Hematopoietic multipotent progenitor cell treated with erythropoietin and hydrocortisone succinate and interleukin-3 and kit ligand, for 8 days (in vitro differentiated cells): ENCODE measurements at regions not wholly inside any gene's neighbourhood (a gene's known extent, or its start where the extent isn't known, plus 50 kb on each side); places are given as distances from the start of the nearest gene placed in this dataset.
"Not testable (repeated sequence)": the region's sequence is repeated elsewhere in the genome, so short reads cannot be mapped to it uniquely, and the experiment has no call there.

Source experiments
- DNase-seq: peaks from one replicate; pipeline ENCODE4 v3.0.0-alpha.2; 2015

DNA sequence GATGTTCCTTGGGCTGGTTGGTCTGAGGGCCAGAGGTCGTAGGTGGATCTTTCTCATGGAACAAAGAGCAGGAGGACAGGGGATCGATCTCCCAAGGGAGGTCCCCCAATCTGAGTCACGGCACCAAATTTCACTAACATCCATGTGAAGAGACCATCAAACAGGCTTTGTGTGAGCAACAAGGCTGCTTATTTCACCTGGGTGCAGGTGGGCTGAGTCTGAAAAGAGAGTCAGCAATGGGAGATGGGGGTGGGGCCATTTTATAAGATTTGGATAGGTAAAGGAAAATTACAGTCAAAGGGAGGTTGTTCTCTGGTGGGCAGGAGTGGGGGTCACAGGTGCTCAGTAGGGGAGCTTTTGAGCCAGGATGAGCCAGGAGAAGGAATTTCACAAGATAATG, 334.0 kb upstream of the HTR1E start:
- not testable (repeated sequence) for DNase-seq

DNA sequence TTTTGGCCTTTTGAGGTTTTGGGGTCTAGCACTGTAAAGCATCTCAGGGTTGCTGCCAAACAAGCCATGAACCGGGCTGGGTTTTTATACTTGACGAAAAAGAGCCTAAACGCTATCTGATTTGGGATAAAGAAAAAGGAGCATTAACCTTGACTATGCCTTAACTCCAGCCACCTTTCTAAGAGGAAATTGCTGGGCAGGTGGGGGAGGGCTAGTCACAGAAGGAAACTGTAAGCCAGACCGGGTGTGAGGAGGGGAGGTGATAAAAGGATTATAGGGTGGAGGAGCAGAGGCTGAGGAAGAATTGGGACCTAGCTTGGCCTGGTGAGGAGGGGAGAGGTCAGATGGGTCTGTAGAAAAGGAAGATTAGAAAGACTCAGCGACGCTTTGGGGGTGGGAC, 335.2 kb upstream of the HTR1E start:
- not testable (repeated sequence) for DNase-seq

DNA sequence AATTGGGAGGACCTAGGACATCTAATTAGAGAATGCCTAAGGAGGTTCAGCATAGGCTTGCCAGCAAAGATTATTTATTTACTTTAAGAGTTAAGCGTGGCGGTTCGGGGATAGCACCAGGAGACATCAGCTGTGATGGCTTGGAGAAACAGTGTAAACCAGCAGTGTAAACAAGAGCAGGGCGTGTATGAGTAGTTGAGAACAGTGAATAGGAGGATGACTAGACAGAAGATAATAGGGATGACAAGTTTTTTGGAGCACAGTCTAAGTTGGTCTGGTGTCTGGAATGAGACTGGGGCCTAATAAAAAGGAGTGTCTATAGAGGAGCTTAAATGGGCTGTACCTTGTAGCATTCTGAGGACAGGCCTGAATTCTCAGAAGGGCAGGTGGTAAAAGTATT, 338.4 kb upstream of the HTR1E start:
- not testable (repeated sequence) for DNase-seq

DNA sequence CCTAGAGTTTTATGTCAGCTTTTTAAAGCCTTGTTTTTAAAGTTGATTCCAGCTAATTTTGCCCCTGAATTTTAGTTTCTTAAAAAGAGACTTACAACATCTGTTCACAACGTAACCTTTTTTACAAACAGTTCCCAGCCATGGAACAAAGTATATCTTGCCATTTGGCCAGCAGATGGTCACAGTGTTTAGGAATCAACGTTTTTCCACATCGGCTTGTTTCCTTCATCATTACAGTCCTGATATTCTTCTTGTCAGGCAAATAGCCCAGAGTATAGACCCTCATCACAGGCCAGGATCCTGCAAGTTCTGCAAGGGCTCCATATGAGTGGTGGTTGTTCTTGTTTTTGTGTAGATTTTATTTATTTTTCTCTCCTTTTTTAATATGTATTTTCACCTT, 341.7 kb upstream of the HTR1E start:
- DNase-seq, result no peak

DNA sequence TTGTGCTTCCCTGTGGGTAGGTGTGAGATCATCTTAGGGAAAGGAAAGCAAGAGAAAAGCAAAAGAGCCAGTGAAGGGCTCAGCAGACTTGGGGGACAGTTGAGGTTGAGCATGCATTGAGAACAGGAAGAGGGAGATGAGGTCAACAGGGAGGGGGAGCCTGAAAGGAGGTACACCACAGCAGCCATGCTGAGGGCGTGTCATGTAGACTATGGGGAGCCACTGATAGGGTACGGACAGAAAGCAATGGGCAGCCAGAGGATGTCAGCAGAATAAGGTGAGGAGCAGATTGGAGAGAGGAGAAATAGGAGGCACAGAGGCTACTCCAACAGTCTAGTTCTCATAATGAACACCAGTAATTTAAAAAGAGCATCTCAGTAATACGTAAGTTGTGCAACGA, 351.1 kb upstream of the HTR1E start:
- no peak for DNase-seq

DNA sequence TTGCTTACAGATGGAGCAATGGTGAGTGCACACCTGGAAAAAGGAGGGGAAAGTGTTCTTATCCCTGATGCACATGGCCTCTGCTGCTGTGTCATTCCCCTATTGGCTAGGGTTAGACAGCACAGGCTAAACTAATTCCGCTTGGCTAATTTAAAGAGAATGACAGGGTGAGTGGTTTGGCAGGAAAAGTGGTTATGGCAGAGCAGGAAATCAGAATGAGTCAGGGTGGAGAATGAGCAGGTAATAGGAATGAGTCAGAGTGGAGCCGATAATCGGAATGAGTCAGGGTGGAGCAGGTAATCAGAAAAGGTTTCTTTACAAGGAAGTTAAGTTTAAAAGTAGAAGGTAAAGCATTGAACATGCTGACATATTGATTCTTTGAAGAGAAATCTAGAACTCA, 355.5 kb upstream of the HTR1E start:
- no peak for DNase-seq

DNA sequence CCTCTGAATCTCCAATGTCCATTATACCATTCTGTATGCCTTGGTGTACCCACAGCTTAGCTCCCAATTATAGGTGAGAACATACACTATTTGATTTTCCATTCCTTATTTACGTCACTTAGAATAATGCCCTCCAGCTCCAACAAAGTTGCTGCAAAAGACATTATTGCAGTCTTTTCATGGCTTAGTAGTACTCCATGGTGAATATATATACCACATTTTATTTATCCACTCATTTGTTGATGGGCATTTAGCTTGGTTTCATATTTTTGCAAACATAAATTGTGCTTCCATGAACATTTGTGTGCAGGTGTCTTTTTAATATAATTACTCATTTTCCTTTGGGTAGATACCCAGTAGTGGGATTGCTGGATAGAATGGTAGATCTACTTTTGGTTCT, 374.1 kb upstream of the HTR1E start:
- no peak for DNase-seq

DNA sequence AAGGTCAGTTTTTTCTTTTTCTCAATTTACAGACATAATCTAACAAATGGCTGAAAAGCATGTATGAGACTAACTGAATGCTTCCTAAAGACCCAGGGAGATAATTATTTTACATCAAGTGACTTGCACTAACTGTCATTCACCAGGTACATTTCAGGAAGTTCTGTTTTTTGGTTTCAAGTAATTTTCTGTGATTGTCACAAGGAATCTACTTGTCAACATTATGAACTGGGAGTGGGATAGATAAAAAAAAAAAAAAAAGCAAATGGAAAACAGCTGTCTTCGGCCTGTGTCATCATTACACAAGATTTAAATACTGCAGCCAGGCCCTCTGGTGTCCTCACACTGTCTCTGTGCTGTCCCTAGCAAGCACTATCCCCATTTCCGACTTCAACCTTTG, 379.0 kb upstream of the HTR1E start:
- DNase-seq, result no peak

DNA sequence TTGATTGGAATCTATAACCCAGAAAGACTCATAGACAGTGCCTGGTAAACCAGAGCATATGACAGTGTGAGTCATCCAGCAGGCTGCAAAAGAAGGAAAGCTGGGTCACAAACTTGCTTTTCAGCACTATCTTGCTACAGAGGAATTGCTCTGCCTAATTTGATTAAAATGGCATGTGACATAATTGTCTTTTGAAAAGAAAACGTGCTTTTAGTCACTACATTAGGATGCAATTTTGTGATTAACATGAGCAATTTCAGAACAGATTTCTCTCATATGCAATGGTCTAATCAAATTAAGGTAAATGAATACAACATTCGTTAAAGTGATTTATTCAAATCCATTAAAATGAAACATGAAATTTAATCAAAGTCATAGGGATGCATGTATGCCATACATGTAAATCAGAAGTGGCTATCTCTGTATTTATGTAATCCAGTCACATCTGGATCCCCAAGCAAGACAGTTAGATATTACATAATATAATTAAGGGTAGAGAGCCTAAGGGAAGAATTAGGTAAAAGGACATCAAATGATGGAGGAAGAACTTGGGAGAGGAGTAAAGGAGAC, 400.0 kb upstream of the HTR1E start:
- no peak for DNase-seq

DNA sequence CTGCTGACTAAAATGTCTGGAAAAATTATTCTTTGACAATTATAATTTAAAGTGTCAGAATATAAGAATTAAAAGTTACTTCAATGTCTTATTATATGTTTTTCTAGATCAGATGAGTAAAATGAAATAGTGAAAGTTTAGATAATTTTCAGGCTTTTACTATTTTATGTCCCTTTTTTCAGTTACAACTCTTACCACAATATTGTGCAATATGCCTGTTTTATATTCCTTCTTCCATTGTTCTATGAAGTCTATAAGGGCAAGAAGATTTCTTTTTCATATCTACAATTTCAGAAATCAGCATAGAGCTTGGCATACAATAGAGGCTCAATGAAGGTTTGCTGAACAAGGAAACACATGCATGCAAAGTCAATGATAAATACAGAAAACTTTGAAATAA, 401.2 kb upstream of the HTR1E start:
- DNase-seq, result no peak

DNA sequence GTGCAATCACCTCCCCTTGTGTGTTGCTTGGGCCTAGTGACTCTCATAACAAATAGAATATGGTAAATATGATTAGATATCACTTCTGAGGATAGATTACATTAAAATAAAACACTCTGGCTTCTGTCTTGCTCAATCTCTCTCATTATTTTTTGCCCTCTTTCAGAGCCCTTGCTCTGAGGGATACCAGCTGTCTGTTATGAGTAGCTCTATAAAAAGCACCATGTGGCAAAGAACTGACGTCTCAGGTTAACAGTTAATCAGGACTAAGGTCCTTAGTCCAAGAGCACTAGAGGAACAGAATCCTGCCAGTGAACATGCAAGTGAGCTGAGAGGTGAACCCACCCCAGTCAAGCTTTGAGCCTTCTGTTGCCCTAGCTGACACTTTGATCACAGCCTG, 402.2 kb upstream of the HTR1E start:
- DNase-seq, result no peak

DNA sequence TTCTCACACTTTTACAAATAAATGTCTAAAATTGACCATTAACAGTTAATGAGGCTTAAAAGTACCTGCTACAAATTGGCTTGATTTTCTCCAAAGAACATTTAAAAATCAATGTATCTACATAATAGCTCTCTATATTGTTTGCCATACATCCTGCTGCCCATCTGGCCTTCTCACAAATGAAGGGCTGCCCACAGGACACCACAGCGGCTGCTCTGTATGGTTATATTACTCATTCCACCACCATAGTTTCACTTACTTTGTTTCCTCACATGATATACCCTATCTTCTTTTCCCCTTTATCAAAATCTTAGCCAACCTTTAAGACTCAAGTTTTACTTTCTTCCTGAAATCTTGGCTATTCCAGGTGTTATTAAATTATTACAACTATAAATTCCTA, 407.7 kb upstream of the HTR1E start:
- no peak for DNase-seq

DNA sequence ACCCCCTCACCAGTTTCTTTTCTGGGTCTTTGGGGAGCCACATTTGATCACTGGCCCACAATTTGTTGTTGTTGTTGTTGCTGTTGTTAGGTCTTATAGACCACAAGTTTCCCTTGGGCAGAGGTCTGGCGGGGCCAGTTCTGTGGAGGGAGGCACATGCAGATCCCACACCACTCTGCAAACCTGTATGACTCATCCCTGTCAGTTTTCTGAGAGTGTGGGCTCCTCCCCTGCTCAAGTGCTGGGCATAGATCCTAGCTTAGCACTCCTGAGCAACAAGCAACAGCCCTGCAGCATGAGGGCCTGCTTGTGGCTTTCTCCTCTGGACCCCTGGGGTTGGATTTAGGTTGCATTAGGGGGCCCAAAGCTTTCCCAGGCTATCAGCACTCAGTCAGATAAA, 411.1 kb upstream of the HTR1E start:
- DNase-seq, result no peak

DNA sequence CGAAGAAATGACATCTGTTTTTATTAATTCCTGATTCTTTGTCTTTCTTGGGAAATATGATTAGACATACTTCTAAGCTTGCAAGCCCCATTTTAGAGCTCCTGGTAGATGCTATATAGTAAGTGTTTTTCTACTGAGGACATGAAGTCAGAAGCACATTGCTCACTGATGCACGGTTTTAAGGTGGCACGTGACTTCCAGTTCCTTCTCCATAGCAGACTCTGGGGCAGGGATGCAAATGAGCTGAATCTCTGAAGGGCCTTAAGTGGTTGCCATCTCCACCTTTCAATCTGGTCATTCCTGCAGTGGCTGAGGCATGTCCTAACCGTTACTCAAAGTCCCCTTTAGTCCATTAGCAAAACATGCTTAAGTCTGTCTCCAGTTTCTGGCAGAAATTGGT, 421.2 kb upstream of the HTR1E start:
- no peak for DNase-seq

DNA sequence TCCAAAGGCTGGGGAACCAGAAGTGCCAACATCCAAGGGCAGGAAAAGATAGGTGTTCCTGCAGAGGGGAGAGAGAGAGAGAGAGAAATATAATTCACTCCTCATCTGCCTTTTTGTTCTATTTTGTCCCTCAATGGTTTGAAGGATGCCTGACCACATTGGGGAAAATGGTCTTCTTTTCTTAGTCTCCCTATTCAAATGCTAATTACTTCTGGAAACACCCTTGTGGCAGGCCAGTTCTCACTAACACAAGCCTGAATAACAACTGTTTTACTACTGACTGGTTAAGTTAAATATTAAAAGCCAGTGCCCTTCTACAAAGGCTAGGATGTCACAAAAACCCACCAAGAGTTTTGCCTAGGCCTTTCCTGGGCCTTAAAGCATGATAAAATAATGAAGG, 425.4 kb upstream of the HTR1E start:
- no peak for DNase-seq

DNA sequence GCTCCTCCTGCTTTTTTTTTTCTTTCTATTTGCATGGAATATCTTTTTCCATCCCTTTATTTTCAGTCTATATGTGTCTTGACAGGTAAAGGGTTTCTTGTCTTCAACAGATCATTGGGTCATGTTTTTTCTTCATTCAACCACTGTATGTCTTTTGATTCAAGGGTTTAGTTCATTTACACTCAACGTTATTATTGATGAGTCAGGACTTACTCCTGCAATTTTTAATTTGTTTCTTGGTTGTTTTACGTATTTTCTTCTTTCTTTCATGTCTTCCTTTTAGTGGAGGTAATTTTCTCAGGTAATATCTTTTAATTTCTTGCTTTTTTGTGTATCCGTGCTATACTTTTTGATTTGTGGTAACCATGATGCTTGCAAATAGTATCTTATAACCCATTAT, 429.1 kb upstream of the HTR1E start:
- no peak for DNase-seq

DNA sequence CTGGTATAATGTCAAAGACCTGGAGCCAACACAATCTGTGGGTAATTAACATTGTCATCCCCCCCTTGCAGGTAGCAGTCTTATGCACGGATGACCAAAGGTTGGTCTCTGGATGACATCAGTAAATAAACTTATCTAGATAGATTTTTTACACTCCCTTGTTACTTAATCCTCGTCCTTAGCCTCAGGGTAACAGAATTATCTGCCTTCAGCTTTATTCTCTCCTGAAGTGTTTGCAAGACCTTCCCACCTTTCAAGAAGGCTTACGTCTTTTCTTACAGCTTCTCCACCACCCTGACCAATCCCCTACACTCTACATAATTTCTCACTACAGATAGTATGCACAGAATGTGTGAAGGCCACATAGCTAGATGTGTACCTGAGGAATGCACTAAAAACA, 434.8 kb upstream of the HTR1E start:
- DNase-seq, result no peak

DNA sequence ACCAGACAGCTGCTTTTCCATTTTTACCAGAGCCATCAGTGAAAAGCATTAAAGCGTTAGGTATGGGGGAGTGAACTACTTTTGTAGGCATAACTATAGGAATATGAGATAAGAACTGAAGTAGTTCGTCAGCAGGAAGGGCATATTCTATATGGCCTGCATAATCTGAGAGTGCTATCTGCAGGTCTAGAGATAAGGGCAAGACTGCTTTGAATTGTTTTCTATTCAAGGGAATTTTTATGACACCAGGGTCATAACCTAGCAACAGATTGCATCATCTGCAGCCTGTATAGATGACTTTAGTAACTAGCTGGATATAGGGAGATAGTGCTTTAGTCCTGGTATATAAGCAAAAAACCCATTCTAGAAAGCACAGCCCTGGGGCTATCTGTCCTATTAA, 437.3 kb upstream of the HTR1E start:
- no peak for DNase-seq

DNA sequence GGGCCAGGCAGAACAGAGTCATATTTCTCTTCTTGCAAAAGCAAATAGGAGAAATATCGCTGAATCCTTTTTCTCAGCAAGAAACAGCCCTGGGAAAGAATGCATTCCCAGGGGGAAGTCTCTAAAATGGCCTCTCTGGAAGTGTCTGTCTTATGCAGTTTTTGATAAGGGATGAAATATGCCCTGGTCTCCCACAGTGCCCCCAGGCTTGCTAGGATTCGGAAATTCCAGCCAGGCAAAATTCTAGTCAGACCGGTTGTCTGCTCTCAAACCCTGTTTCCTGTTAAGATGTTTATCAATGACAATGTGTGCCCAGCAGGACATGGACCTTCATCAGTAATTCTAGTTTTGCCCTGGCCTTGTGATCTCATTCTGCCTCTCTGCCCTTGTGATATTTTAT, 448.3 kb upstream of the HTR1E start:
- DNase-seq, result not testable (repeated sequence)

DNA sequence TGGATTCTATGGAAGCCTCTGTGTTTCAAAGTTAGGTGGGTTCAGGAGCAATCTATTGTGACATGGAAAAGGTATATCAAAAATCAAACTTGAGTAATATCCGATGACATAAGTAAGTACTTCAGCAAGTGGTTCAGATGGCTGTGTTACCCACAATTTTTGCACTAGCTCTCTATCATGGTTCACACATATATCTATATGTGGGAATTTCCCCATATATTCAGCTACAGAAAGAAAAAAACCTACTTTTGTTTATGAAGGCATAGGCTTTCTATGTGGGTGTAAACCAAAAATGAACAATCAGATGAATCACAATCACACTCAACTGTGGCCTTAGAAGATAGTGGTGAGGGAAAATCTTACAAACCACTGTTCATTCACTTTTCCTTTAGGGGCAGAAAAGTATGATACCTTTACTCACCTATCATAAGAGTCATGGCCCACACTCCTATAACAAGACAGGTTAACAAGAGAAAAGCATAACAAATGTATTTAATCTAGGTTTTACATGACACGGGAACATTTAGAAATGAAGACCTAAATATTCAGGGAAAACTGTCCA, 449.6 kb upstream of the HTR1E start:
- DNase-seq, result no peak

DNA sequence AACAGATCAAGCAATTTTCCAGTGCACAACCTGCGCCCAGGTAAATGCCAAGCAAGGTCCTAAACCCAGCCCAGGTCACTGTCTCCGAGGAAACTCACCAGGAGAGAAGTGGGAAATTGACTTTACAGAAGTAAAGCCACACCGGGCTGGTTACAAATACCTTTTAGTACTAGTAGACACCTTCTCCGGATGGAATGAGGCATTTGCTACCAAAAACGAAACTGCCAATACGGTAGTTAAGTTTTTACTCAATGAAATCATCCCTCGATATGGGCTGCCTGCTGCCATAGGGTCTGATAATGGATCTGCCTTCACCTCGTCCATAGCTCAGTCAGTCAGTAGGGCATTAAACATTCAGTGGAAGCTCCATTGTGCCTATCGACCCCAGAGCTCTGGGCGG, 459.0 kb upstream of the HTR1E start:
- DNase-seq, result not testable (repeated sequence)

DNA sequence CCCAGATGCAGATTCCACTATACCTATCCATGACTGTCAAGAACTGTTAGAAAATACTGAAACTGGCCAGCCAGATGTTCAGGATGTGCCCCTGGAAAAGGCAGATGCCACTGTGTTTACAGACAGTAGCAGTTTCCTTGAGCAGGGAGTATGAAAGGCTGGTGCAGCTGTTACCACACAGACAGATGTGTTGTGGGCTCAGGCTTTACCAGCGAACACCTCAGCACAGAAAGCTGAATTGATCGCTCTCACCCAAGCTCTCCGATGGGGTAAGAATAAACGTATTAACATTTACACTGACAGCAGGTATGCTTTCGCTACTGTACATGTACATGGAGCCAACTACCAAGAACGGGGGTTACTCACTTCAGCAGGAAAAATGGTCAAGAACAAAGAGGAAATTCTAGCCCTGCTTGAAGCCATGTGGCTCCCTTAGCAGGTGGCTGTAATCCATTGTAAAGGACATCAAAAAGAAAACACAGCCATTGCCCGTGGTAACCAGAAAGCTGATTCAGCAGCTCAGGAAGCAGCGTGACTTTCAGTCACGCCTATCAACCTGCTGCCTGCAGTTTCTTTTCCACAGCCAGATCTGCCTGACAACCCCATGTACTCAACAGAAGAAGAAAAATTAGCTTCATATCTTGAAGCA, 459.7 kb upstream of the HTR1E start:
- no peak for DNase-seq

DNA sequence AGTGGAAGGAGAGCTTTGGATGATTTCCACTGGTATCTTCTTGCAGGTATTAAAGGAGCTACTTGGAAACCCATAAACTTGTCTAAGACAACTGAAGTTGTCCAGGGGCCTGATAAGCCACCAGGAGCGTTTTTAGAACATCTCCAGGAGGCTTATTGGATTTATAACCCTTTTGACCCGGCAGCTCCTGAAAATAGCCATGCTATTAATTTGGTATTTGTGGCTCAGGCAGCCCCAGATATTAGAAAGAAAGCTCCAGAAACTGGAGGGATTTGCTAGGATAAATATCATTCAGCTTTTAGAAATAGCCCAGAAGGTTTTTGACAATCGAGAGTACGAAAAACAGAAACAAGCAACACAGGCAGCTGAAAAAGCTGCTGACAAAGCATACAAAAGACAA, 461.0 kb upstream of the HTR1E start:
- no peak for DNase-seq

DNA sequence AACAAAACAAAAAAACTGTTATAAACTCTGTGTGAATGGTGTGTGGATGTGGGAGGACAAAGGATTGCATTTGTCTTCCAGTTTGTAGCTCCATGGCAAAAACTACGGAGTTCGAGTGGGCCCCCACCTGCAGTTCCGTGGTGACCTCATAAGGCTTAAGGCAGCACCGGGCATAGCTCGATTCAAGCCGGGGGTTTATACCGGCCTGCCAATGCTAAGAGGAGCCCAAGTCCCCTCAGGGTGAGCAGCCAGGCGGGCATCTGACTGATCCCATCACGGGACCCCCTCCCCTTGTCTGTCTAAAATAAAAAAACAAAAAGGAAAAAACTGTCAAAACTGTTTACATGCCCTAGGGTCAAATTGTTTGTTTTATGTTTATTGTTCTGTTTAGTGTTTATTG, 463.2 kb upstream of the HTR1E start:
- DNase-seq, result no peak

DNA sequence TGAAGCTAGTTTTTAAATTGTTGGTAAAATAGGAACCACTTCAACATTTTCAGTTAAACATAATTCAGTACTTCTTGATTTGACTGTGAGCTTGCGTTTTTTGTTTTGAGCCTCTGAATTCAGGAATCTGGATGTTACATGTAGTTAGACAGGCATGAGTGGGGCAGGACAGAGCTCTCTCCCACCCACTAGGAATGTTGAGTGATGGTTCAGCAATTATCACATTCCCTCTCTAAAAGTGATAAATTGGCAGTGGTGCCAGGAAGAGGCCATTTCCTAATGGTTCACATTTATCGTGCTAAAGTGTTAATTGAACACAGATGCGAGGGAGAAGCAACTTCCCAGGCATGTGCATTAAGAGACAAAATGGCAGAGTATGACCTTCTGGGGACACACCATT, 465.5 kb upstream of the HTR1E start:
- no peak for DNase-seq
